Testis (tissue), 2 donors: ENCODE measurements at regions not wholly inside any gene's neighbourhood (a gene's known extent, or its start where the extent isn't known, plus 50 kb on each side); places are given as distances from the start of the nearest gene placed in this dataset.

Experiments
- DNase-seq: peaks from one replicate; pipeline ENCODE4 v3.0.0-alpha.2; 2019
- H3K27ac ChIP-seq, 2 donors: fragments of 200-600 bp; sonication (generic); one replicate each; pipeline ENCODE4 v1.5.1; 2019
- H3K27me3 ChIP-seq: fragments of 200-600 bp; sonication (generic); one replicate; pipeline ENCODE4 v1.5.1; 2019
- H3K36me3 ChIP-seq: fragments of 200-600 bp; sonication (generic); one replicate; pipeline ENCODE4 v1.5.1; 2017; ENCODE audit warnings: low read depth; ENCODE audit errors: missing control alignments
- H3K4me1 ChIP-seq: fragments of 200-600 bp; sonication (generic); one replicate; pipeline ENCODE4 v1.5.1; 2019
- H3K4me3 ChIP-seq, 2 donors: fragments of 200-600 bp; sonication (generic); one replicate each; pipeline ENCODE4 v1.5.1; 2017 to 2019
- H3K9me3 ChIP-seq: fragments of 200-600 bp; sonication (generic); one replicate; pipeline ENCODE4 v1.5.1; 2017
- CTCF ChIP-seq, 3 experiments: fragments of 450-650 bp in 2 of 3; fragments of 200-600 bp in 1 of 3; sonication (generic) in 1 of 3; IDR thresholded peaks; one replicate each; pipeline ENCODE4 v1.5.1; 2016 to 2019; ENCODE audit warnings: antibody characterized with exemption in 3 of 3, mild to moderate bottlenecking in 2 of 3, moderate library complexity in 1 of 3
- POLR2A ChIP-seq: fragments of 450-650 bp; IDR thresholded peaks from one replicate; pipeline ENCODE4 v1.6.1; 2017; ENCODE audit warnings: antibody characterized with exemption, mild to moderate bottlenecking, moderate library complexity
- WGBS, 2 donors: methylation state at CpG; one replicate each; pipeline ENCODE4 v1.1.5; 2018; 5-methylcytosine and 5-hydroxymethylcytosine counted together
- intact Hi-C: fragments of 100-400 bp; cut with DNase I; formaldehyde crosslinking; loops from one replicate; pipeline ENCODE4 v1.15.1; 2023; ENCODE audit warnings: low total_unique reads

GRCh38 chr4:111890412-111890811 is 254.8 kb upstream of the FAM241A start:
- no peak for DNase-seq
- intact Hi-C loops, result no loop called here
- no peaks in the 10 kb centered on the region for H3K4me1 ChIP-seq
- no peaks in the 10 kb centered on the region for H3K36me3 ChIP-seq
- no peaks in the 10 kb centered on the region for H3K27me3 ChIP-seq
- H3K9me3 ChIP-seq, result no peaks in the 10 kb centered on the region
- no peak overlapping the region for H3K27ac ChIP-seq
- H3K4me3 ChIP-seq, result no peak overlapping the region
- TF ChIP-seq CTCF (IDR thresholded peaks at IDR 0.05) (no peak), POLR2A (no peak)
- 87 to 92% methylated on average over 4 of the region's 4 CpGs for WGBS, 2 donors

GRCh38 chr4:111905511-111905910 is 239.7 kb upstream of the FAM241A start:
- Histone ChIP-seq H3K27me3 (no peaks in the 10 kb centered on the region), H3K36me3 (no peaks in the 10 kb centered on the region)
- intact Hi-C loops, result no loop called here

DNA sequence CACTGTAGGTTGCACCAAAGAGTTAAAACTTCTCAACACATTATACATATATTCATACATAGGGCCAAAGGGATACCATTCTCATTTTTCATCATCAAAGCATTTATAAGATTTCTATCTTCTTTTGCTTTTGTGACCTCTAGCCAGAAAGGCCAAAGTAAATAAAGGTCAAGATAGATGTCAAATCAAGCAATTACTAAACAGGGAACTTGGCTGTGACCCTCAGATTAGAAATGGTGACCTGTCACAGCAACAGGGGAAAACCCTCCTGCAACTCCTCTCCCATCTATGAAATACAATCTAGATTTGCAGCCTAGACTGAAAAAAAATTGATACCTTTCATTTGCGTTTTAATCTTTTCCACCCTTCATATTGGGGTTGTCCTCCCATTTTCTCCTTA is 225.6 kb upstream of the FAM241A start:
- intact Hi-C loops, result no loop called here
- H3K27me3 ChIP-seq, result no peaks in the 10 kb centered on the region
- no peak for DNase-seq
- no peaks in the 10 kb centered on the region for H3K4me1 ChIP-seq
- WGBS, 2 donors, result 79 to 80% methylated on average over 1 of the region's 1 CpG
- no peak for TF ChIP-seq POLR2A
- no peaks in the 10 kb centered on the region for H3K9me3 ChIP-seq
- no peak overlapping the region for H3K27ac ChIP-seq
- no peaks in the 10 kb centered on the region for H3K36me3 ChIP-seq
- no peak overlapping the region for H3K4me3 ChIP-seq

More at GRCh38 chr4:111905511-111905910, 239.7 kb upstream of the FAM241A start:
- no peaks in the 10 kb centered on the region for H3K9me3 ChIP-seq
- no peak overlapping the region for H3K4me3 ChIP-seq
- 68 to 78% methylated on average over 4 of the region's 4 CpGs for WGBS, 2 donors
- H3K4me1 ChIP-seq, result no peaks in the 10 kb centered on the region
- no peak overlapping the region for H3K27ac ChIP-seq
- DNase-seq, result no peak
- TF ChIP-seq POLR2A, result no peak
- TF ChIP-seq CTCF (IDR thresholded peaks at IDR 0.05), result no peak

DNA sequence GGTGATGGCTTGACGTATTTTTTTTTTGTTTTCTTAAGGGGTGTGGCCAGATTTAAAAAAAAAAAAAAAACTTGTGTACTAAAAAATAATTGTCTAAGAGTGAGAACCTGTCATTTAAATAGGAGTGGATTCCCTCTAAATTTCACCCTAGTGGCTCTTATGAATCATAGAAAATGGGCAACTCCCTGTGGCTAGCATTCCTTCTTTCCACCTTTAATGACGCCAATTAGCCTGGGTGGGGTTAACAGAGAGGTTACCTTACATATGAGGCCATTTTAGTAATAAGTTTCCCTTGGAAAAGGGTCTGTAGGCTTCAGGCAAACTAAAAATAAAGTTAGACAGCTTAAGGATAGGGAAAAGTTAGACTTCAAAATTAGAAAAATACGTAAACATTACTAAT is 223.5 kb upstream of the FAM241A start:
- intact Hi-C loops, result no loop called here
- no peaks in the 10 kb centered on the region for H3K9me3 ChIP-seq
- TF ChIP-seq POLR2A (no peak), CTCF (IDR thresholded peaks at IDR 0.05) (no peak)
- H3K4me1 ChIP-seq, result no peaks in the 10 kb centered on the region
- H3K27ac ChIP-seq, result no peak overlapping the region
- no peak overlapping the region for H3K4me3 ChIP-seq
- no peaks in the 10 kb centered on the region for H3K36me3 ChIP-seq
- no peaks in the 10 kb centered on the region for H3K27me3 ChIP-seq
- 76 to 80% methylated on average over 3 of the region's 3 CpGs for WGBS, 2 donors
- DNase-seq, result no peak

DNA sequence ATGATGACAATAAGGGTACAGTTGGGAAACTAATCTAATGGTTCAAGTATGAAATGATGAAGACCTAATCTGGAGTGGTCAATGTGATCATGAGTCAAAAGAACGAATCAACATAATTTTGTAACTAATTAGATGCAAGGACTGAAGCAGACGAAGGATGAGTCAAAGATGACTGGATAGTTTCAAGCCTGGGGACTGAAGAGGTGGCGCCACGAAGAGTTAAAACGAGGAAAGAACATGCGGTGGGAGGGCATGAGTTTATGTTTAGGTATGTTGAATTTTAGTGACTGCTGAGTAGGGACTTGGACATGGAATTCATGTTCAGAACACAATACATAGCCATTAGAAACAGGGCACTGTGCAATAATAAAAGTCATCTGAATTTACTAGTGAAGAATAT is 221.5 kb upstream of the FAM241A start:
- Histone ChIP-seq H3K27ac (no peak overlapping the region), H3K4me1 (no peaks in the 10 kb centered on the region), H3K9me3 (no peaks in the 10 kb centered on the region), H3K27me3 (no peaks in the 10 kb centered on the region), H3K36me3 (no peaks in the 10 kb centered on the region), H3K4me3 (no peak overlapping the region)
- DNase-seq, result no peak
- intact Hi-C loops, result no loop called here
- TF ChIP-seq CTCF (IDR thresholded peaks at IDR 0.05) (no peak), POLR2A (no peak)
- 89% methylated on average over 6 of the region's 6 CpGs for WGBS, 2 donors
